ENCODE measurements at regions not wholly inside any gene's neighbourhood (a gene's known extent, or its start where the extent isn't known, plus 50 kb on each side); places are given as distances from the start of the nearest gene placed in this dataset.

GRCh38 chr1:23614032-23614660 is 54.8 kb upstream of the ID3 start:
- DNase-seq: no peak

- DNase-seq: no peak
Measured at GRCh38 chr1:23613191-23614031, 54.1 kb upstream of the ID3 start.

GRCh38 chr1:23611601-23612327 is 52.5 kb upstream of the ID3 start:
- DNase-seq: peak; percentile 36

- no peak for DNase-seq
Measured at GRCh38 chr1:23610677-23611076, 51.4 kb upstream of the ID3 start.

GRCh38 chr1:23609971-23610370 is 50.7 kb upstream of the ID3 start:
- no peak for DNase-seq

Data from activated T-cell treated with anti-CD3 and anti-CD28 coated beads, Interleukin-2, amount 50 U/mL, for 1 hour (primary cell).